GM12874 (cell line): ENCODE measurements at regions not wholly inside any gene's neighbourhood (a gene's known extent, or its start where the extent isn't known, plus 50 kb on each side); places are given as distances from the start of the nearest gene placed in this dataset.

Experiments used
- TF ChIP-seq, protein P1 (sequence below): IDR thresholded peaks from 2 replicates; pipeline ENCODE4 v1.5.1; 2011; ENCODE audit warnings: low read depth, mild to moderate bottlenecking, control low read depth, low read length, moderate library complexity; ENCODE audit not compliant: insufficient read depth

DNA sequence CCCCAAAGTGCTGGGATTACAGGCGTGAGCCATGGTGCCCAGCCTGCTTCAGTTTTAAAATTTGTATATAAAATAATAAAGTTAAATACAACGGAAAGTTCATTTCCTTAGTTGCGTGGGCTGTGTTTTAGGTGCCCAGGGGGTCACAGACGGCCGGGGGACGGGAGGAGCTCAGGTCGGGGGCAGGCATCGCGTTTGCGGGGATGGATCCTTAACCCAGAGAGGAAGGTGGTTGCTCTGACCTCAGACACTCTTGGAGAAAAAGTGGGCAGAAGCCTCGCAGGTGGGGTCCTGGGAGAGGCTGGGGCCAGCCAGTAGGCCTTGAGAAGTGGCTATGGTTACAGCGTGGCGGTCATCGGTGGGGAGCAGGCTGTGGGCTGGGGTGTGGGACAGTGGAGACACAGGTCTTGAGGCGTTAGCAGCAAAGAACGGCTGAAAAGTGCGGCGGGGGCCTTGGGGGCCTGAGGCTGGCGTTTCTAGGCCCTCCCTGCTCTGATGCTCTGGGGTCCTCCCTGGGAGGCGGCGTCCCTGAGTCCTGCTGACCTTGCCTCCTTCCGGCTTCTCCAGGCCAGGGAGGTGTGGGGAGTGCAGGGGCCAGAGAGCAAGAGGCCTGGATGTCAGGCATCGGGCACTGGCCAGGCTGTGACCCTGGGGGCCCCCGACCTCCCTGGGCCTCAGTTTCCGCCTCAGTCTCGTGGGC, 54.4 kb downstream of the UNCX start:
- TF ChIP-seq, protein P1, sequence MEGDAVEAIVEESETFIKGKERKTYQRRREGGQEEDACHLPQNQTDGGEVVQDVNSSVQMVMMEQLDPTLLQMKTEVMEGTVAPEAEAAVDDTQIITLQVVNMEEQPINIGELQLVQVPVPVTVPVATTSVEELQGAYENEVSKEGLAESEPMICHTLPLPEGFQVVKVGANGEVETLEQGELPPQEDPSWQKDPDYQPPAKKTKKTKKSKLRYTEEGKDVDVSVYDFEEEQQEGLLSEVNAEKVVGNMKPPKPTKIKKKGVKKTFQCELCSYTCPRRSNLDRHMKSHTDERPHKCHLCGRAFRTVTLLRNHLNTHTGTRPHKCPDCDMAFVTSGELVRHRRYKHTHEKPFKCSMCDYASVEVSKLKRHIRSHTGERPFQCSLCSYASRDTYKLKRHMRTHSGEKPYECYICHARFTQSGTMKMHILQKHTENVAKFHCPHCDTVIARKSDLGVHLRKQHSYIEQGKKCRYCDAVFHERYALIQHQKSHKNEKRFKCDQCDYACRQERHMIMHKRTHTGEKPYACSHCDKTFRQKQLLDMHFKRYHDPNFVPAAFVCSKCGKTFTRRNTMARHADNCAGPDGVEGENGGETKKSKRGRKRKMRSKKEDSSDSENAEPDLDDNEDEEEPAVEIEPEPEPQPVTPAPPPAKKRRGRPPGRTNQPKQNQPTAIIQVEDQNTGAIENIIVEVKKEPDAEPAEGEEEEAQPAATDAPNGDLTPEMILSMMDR = no peak

DNA sequence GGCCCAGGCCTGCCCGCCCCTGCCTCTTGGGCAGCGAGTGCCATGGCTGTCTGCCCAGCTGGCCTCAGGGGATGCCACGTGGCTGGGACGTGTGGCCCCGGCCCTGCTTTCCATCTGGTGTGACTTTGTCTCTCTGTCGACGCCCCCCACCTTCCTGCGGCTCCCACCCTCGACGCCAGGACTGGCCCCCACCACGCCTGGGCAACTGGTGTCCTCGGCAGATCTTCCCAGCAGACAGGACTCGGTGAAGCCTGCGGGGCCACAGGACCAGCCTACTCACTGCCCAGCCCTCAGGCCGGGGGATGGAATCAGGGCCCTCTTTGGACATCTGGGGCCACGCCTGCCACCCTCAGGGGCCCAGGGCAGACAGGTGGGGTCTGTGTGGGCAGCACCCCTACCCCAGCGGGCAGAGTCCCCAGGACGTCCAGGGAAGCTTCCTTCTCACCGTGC, 55.1 kb downstream of the UNCX start:
- TF ChIP-seq, protein P1 = no peak

DNA sequence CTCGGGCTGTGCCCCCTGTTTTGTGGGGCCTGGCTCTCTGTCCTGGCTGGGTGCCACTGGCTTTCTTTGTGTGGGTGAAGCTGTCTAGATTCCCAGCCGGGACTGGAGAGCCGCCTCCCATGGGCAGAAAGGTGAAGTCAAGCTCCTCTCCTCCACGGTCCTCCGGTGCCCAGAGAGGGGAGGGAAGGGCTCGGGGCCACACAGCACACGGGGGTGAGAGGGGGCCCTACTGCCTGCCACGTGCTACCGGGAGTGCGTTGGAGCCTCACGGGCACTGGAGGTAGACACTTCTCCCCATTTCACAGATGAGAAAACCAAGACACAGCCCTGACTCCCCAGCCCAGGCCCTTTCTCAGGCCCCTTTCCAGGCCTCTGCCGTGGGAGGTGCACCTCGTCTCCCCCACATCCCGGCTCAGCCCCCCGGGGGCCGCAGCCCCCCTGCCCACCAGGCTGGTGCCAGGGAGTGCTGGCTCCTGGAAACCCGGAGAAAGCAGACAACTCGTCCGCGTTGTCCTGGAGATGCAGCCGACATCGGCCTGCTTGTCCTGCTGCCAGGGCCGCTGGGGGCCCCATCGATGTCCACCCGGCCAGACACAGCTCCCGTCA, 55.8 kb downstream of the UNCX start:
- TF ChIP-seq, protein P1 = no peak

DNA sequence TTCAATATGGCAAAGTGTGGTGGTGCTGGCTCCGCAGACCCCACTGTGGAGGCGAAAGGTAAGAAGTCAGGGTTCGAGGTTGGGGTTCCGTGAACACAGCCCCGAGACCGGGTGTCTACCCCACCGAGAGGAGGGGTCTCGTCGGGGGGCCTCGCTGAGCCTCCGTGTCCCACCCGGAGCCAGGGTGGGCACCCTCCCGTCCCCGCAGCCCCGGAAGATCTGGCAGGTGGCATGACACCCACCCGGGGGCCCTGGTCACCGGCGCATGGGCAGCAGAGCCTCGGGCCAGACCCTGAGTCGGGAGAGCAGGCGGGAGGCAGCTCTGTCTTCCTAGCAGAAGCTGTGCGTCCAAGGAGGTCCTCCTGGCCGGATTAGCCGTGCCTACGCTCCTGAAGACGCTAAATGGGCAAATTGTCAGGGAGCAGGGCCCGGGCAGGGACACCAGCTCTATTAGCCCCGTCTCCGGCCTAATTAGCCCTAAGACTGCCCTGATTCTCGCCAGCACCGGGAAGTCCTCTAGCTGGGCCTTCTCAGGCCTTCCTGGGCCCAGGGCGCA, 56.4 kb downstream of the UNCX start:
- TF ChIP-seq, protein P1 = no peak

DNA sequence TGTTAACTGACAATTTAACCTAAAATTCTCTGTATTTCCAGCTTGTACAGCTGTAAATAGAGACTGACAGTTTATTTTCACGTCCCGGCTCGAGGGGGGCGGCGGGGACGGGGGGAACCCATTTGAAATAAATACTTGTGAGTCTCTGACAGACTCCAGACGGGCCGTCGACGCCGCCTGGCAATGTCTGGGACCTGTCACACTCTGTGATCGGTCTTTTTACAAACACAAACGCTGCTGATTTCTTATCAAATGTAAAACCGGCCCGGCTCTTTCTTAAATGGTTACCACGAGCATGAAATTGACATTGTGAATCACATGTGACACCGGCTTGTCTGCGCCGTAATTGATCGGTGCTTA, 57.0 kb downstream of the UNCX start:
- TF ChIP-seq, protein P1 = no peak

DNA sequence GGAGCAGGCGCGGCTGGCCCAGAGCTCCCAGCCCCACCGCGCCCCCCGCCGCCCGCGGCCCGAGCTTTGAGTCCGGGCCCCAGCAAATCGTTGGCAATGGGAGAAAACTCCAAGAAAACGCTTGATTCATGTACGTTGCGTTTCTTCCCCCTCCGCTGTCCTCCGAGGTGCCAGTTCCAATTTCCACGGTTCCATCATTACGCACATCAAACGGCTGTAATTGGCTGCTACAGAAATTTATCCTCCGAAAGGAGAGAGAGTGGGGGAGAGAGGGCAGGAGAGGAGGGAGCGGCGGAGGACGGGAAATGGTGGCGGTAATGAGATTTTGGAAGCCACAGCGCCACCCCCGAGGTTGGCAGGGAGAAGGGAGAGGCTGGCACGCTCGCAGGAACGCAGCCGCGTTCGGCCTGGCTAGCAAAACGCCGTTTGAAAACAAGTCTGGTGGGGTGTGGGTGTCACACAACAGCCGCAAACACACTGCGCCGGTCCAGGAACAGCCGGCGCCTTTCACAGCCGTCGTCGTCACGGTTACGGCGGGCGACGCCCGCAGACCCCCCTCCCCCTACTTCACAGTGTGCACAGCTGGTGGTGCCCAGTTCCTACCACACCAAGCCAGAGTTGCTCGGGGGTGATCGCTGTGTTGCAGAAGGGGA, 57.5 kb downstream of the UNCX start:
- TF ChIP-seq, protein P1 = no peak

DNA sequence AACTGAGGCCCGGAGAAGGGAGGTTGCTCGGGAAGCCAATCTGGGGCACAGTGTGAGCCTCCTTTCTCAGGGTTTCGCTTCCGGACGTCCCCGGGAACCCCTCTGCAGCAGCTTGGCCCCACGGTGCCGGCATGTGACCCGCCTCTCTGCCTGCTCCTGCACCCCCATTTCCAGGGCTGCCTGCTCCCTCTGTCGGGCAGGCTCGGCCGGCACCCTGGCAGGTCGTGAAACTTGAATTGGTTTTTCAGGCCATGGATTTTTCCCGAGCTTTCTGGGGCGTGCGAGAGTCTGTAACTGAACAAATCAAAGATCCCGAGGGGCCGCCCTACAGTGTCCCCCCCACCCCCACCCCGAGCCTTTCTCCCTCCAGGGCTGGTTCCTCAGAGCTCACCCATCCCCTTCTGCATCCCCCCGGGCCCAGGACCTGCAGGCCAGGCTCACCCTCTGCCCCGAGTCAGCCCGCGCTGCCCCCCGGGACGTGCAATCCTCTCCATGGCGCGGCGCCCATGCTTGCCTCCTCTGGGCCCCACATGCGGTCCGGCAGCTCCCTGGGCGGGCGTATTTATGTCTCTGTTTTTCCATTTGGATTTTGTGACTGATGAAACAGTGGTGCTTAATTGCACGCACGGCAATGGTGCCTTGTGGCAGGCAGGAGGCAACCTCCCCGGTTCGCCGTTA, 58.1 kb downstream of the UNCX start:
- TF ChIP-seq, protein P1 = no peak
